GM12878 (cell line): ENCODE measurements at regions not wholly inside any gene's neighbourhood (a gene's known extent, or its start where the extent isn't known, plus 50 kb on each side); places are given as distances from the start of the nearest gene placed in this dataset.

Experiments used
- ATAC-seq: fragments of 200-7000 bp; cut with Tn5 transposase; 3 replicates; pipeline ENCODE4 v1.9.1; 2020; ENCODE audit warnings: mild to moderate bottlenecking, moderate library complexity
- BruUV-seq: library from RNA; stranded (reverse); fragments of 400-500 nt; replicated peaks from 2 replicates; lab custom pipeline; 2021; lab: Mats Ljungman, UMichigan
- CTCF ChIA-PET: fragments of 300-600 bp; sonication (Branson Sonifier 250); formaldehyde crosslinking; extraction: SDS; loops from one replicate; lab custom pipeline; 2021; ENCODE audit warnings: inconsistent platforms; lab: Yijun Ruan, JAX
- POLR2A ChIA-PET: fragments of 350-600 bp; formaldehyde crosslinking; extraction: SDS; loops from one replicate; lab custom pipeline; 2021; ENCODE audit warnings: inconsistent platforms; lab: Charles Lee
- RAD21 ChIA-PET: fragments of 300-600 bp; sonication (Branson Sonifier 250); formaldehyde crosslinking; loops from one replicate; lab custom pipeline; 2023; ENCODE audit warnings: antibody characterized with exemption; ENCODE audit not compliant: unreplicated experiment; lab: Charles Lee
- SMC1A ChIA-PET: fragments of 300-600 bp; sonication (Branson Sonifier 250); formaldehyde crosslinking; loops from one replicate; lab custom pipeline; 2023; ENCODE audit not compliant: unreplicated experiment, uncharacterized antibody; lab: Charles Lee
- DNase-seq: peaks from one replicate; pipeline ENCODE4 v3.0.0-alpha.2; 2011; ENCODE audit warnings: low read depth, low spot score
- FAIRE-seq: peaks from 3 replicates; lab custom pipeline; 2011; peaks lifted over from hg19 to GRCh38; lab: Jason Lieb, UNC
- H2AFZ ChIP-seq: 2 replicates; pipeline ENCODE4 v1.6.0; 2011; ENCODE audit warnings: low read depth, low read length, control low read depth; ENCODE audit not compliant: control insufficient read depth
- H3K27ac ChIP-seq: 2 replicates; pipeline ENCODE4 v1.5.1; 2011; ENCODE audit warnings: control low read depth; ENCODE audit not compliant: control insufficient read depth, insufficient read depth
- H3K27me3 ChIP-seq, 2 experiments: replicated peaks in 1 of 2; 2 replicates each; pipeline versions ENCODE4 v1.6.0 to v1.6.1; 2011; ENCODE audit warnings: low read length in 1 of 2; ENCODE audit not compliant: control insufficient read depth in 2 of 2, insufficient read depth in 2 of 2
- H3K36me3 ChIP-seq, 2 experiments: 2 replicates each; pipeline ENCODE4 v1.5.1; 2011; ENCODE audit warnings: low read length in 1 of 2; ENCODE audit not compliant: control insufficient read depth in 2 of 2, insufficient read depth in 2 of 2
- H3K4me1 ChIP-seq: 2 replicates; pipeline ENCODE4 v1.6.1; 2011; ENCODE audit warnings: mild to moderate bottlenecking, low read length, moderate library complexity, mixed read lengths; ENCODE audit not compliant: control insufficient read depth, insufficient read depth
- H3K4me2 ChIP-seq: 2 replicates; pipeline ENCODE4 v1.6.0; 2011; ENCODE audit warnings: control low read depth; ENCODE audit not compliant: control insufficient read depth, insufficient read depth
- H3K4me3 ChIP-seq: fragments of 200-600 bp; sonication (generic); 2 replicates; pipeline ENCODE4 v1.5.1; 2016
- H3K79me2 ChIP-seq: 2 replicates; pipeline ENCODE4 v1.6.0; 2011; ENCODE audit warnings: low read length; ENCODE audit not compliant: control insufficient read depth, insufficient read depth
- H3K9ac ChIP-seq: 2 replicates; pipeline ENCODE4 v1.8.0; 2011; ENCODE audit warnings: low read length, control low read depth, mixed read lengths; ENCODE audit not compliant: control insufficient read depth, insufficient read depth
- H3K9me3 ChIP-seq: replicated peaks from 3 replicates; pipeline ENCODE4 v1.5.1; 2011; ENCODE audit warnings: mild to moderate bottlenecking, low read length; ENCODE audit not compliant: control insufficient read depth, insufficient read depth
- H4K20me1 ChIP-seq: 2 replicates; pipeline ENCODE4 v1.6.0; 2011; ENCODE audit not compliant: control insufficient read depth, insufficient read depth
- BCL11A ChIP-seq: IDR thresholded peaks from 2 replicates; pipeline ENCODE4 v1.6.1; 2011; ENCODE audit warnings: low read depth, low read length
- BHLHE40 ChIP-seq, 2 experiments: fragments of 450-650 bp in 1 of 2; IDR thresholded peaks; 2 replicates each; pipeline ENCODE4 v1.6.1; 2011 to 2017; ENCODE audit warnings: low read depth in 2 of 2, borderline replicate concordance in 1 of 2, improper control_type of control experiment in 1 of 2, low read length in 1 of 2, mild to moderate bottlenecking in 1 of 2
- BMI1 ChIP-seq: fragments of 450-650 bp; IDR thresholded peaks from 2 replicates; pipeline ENCODE4 v1.6.1; 2016; ENCODE audit warnings: mild to moderate bottlenecking, moderate library complexity, borderline replicate concordance
- CBX5 ChIP-seq: sonication (generic); IDR thresholded peaks from 2 replicates; pipeline ENCODE4 v1.6.1; 2016; ENCODE audit warnings: low read depth, moderate library complexity, mild to moderate bottlenecking, inconsistent platforms
- GATAD2B ChIP-seq: fragments of 450-650 bp; conservative IDR thresholded peaks from 2 replicates; pipeline ENCODE4 v1.6.1; 2017; ENCODE audit warnings: low read depth, mild to moderate bottlenecking, moderate library complexity
- RAD51 ChIP-seq: fragments of 450-650 bp; IDR thresholded peaks from 2 replicates; pipeline ENCODE4 v1.6.1; 2016; ENCODE audit warnings: moderate library complexity, mild to moderate bottlenecking, inconsistent platforms
- STAT1 ChIP-seq: fragments of 450-650 bp; conservative IDR thresholded peaks from 2 replicates; pipeline ENCODE4 v1.6.1; 2014; ENCODE audit warnings: antibody characterized with exemption, mild to moderate bottlenecking
- YBX1 ChIP-seq: fragments of 450-650 bp; IDR thresholded peaks from 2 replicates; pipeline ENCODE4 v1.6.1; 2016; ENCODE audit warnings: antibody characterized with exemption
- ZNF207 ChIP-seq: fragments of 450-650 bp; IDR thresholded peaks from 2 replicates; pipeline ENCODE4 v1.6.1; 2014; ENCODE audit warnings: antibody characterized with exemption, mild to moderate bottlenecking, borderline replicate concordance
- ZNF24 ChIP-seq: fragments of 450-650 bp; IDR thresholded peaks from 2 replicates; pipeline ENCODE4 v1.6.1; 2017; ENCODE audit warnings: antibody characterized with exemption, mild to moderate bottlenecking
- ZNF384 ChIP-seq: IDR thresholded peaks from 2 replicates; pipeline ENCODE4 v1.6.1; 2012; ENCODE audit warnings: low read depth, mild to moderate bottlenecking, low read length, improper control_type of control experiment, borderline replicate concordance
- ZSCAN29 ChIP-seq: fragments of 450-650 bp; IDR thresholded peaks from 2 replicates; pipeline ENCODE4 v1.6.1; 2017; ENCODE audit warnings: mild to moderate bottlenecking, moderate library complexity
- whole genome bisulfite sequencing: methylation state at CpG from one replicate; pipeline ENCODE4 v1.1.6; 2016; ENCODE audit warnings: low lambda C conversion rate; ENCODE audit not compliant: insufficient replicate concordance, insufficient coverage; ENCODE audit errors: missing lambda C conversion rate; 5-methylcytosine and 5-hydroxymethylcytosine counted together
- in situ Hi-C: fragments of 300-500 bp; cut with MboI; formaldehyde crosslinking; loops from 9 replicates; pipeline ENCODE4 v1.14.3; 2018; ENCODE audit warnings: mixed read lengths
- intact Hi-C: fragments of 100-400 bp; cut with micrococcal nuclease; formaldehyde crosslinking; loops from one replicate; pipeline ENCODE4 v1.14.2; 2022; ENCODE audit not compliant: unreplicated experiment
- TF ChIP-seq, protein P1 (sequence below): IDR thresholded peaks from 2 replicates; pipeline ENCODE4 v1.6.1; 2011; ENCODE audit warnings: borderline replicate concordance, low read depth, mild to moderate bottlenecking, moderate library complexity, low read length; ENCODE audit not compliant: insufficient read depth, poor library complexity, severe bottlenecking
- TF ChIP-seq, protein P2 (sequence below): fragments of 450-650 bp; IDR thresholded peaks from 2 replicates; pipeline ENCODE4 v1.6.1; 2016; ENCODE audit warnings: mild to moderate bottlenecking
- TF ChIP-seq, protein P3 (sequence below): fragments of 450-650 bp; IDR thresholded peaks from 2 replicates; pipeline ENCODE4 v1.6.1; 2017; ENCODE audit warnings: mild to moderate bottlenecking, low read depth, inconsistent platforms; ENCODE audit not compliant: poor library complexity, severe bottlenecking
- TF ChIP-seq, protein P4 (sequence below): IDR thresholded peaks from 2 replicates; pipeline ENCODE4 v1.6.1; 2012; ENCODE audit warnings: improper control_type of control experiment, low read depth, low read length; ENCODE audit not compliant: insufficient replicate concordance

DNA sequence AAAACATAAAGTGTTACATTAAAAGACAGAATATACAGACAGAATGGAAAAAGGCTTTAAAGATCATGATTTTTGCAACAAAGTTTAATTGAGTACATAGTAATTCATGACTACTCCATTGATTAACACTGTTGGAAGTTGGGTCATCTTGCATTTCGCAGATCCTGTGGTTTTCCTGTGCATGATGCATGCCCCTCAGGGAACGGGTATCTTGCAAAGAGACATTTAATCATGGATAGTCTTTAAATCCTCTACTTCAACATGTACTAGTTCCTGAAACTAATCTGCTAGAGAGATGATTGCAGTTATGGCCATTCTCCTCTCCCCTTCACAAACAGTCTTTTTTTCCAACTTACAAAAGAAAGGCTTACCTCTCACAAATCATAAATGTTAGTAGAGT lies 155.6 kb upstream of the DSEL start:
- no peaks in the 10 kb centered on the region for H3K36me3 ChIP-seq
- ChIA-PET CTCF (no interaction called here), SMC1A (no interaction called here), RAD21 (no interaction called here), POLR2A (no interaction called here)
- no peaks in the 10 kb centered on the region for H3K79me2 ChIP-seq
- WGBS, result 0% methylated on average over 2 of the region's 2 CpGs
- H3K9ac ChIP-seq, result no peak overlapping the region
- no TSS peak for BruUV-seq
- no peaks in the 10 kb centered on the region for H3K27me3 ChIP-seq
- H3K9me3 ChIP-seq, result no peaks in the 10 kb centered on the region
- no peak overlapping the region for H3K4me3 ChIP-seq
- no peak overlapping the region for H3K27ac ChIP-seq
- H3K4me1 ChIP-seq, result no peaks in the 10 kb centered on the region
- intact Hi-C loops (no loop called here), in situ Hi-C loops (no loop called here)
- FAIRE-seq (no peak), DNase-seq (no peak), ATAC-seq (no peak)
- H3K4me2 ChIP-seq, result no peak overlapping the region
- H2AFZ ChIP-seq, result no peak overlapping the region
- H4K20me1 ChIP-seq, result no peaks in the 10 kb centered on the region
- TF ChIP-seq BCL11A, result no peak
- TF ChIP-seq ZNF24, result no peak
- TF ChIP-seq ZNF384, result no peak
- no peak for TF ChIP-seq YBX1
- TF ChIP-seq, protein P1, sequence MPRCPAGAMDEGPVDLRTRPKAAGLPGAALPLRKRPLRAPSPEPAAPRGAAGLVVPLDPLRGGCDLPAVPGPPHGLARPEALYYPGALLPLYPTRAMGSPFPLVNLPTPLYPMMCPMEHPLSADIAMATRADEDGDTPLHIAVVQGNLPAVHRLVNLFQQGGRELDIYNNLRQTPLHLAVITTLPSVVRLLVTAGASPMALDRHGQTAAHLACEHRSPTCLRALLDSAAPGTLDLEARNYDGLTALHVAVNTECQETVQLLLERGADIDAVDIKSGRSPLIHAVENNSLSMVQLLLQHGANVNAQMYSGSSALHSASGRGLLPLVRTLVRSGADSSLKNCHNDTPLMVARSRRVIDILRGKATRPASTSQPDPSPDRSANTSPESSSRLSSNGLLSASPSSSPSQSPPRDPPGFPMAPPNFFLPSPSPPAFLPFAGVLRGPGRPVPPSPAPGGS, result no peak
- TF ChIP-seq STAT1, result no peak
- no peak for TF ChIP-seq GATAD2B
- TF ChIP-seq, protein P2, sequence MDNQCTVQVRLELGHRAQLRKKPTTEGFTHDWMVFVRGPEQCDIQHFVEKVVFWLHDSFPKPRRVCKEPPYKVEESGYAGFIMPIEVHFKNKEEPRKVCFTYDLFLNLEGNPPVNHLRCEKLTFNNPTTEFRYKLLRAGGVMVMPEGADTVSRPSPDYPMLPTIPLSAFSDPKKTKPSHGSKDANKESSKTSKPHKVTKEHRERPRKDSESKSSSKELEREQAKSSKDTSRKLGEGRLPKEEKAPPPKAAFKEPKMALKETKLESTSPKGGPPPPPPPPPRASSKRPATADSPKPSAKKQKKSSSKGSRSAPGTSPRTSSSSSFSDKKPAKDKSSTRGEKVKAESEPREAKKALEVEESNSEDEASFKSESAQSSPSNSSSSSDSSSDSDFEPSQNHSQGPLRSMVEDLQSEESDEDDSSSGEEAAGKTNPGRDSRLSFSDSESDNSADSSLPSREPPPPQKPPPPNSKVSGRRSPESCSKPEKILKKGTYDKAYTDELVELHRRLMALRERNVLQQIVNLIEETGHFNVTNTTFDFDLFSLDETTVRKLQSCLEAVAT, result no peak
- TF ChIP-seq, protein P3, sequence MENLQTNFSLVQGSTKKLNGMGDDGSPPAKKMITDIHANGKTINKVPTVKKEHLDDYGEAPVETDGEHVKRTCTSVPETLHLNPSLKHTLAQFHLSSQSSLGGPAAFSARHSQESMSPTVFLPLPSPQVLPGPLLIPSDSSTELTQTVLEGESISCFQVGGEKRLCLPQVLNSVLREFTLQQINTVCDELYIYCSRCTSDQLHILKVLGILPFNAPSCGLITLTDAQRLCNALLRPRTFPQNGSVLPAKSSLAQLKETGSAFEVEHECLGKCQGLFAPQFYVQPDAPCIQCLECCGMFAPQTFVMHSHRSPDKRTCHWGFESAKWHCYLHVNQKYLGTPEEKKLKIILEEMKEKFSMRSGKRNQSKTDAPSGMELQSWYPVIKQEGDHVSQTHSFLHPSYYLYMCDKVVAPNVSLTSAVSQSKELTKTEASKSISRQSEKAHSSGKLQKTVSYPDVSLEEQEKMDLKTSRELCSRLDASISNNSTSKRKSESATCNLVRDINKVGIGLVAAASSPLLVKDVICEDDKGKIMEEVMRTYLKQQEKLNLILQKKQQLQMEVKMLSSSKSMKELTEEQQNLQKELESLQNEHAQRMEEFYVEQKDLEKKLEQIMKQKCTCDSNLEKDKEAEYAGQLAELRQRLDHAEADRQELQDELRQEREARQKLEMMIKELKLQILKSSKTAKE, result no peak
- no peak for TF ChIP-seq CBX5
- TF ChIP-seq BMI1, result no peak
- TF ChIP-seq BHLHE40 (IDR thresholded peaks at IDR 0.05; ENCODE audit: borderline replicate concordance in 1 of 2, low read depth in 2 of 2, low read length in 1 of 2), result no peak
- no peak for TF ChIP-seq ZNF207
- TF ChIP-seq RAD51, result no peak
- TF ChIP-seq, protein P4, sequence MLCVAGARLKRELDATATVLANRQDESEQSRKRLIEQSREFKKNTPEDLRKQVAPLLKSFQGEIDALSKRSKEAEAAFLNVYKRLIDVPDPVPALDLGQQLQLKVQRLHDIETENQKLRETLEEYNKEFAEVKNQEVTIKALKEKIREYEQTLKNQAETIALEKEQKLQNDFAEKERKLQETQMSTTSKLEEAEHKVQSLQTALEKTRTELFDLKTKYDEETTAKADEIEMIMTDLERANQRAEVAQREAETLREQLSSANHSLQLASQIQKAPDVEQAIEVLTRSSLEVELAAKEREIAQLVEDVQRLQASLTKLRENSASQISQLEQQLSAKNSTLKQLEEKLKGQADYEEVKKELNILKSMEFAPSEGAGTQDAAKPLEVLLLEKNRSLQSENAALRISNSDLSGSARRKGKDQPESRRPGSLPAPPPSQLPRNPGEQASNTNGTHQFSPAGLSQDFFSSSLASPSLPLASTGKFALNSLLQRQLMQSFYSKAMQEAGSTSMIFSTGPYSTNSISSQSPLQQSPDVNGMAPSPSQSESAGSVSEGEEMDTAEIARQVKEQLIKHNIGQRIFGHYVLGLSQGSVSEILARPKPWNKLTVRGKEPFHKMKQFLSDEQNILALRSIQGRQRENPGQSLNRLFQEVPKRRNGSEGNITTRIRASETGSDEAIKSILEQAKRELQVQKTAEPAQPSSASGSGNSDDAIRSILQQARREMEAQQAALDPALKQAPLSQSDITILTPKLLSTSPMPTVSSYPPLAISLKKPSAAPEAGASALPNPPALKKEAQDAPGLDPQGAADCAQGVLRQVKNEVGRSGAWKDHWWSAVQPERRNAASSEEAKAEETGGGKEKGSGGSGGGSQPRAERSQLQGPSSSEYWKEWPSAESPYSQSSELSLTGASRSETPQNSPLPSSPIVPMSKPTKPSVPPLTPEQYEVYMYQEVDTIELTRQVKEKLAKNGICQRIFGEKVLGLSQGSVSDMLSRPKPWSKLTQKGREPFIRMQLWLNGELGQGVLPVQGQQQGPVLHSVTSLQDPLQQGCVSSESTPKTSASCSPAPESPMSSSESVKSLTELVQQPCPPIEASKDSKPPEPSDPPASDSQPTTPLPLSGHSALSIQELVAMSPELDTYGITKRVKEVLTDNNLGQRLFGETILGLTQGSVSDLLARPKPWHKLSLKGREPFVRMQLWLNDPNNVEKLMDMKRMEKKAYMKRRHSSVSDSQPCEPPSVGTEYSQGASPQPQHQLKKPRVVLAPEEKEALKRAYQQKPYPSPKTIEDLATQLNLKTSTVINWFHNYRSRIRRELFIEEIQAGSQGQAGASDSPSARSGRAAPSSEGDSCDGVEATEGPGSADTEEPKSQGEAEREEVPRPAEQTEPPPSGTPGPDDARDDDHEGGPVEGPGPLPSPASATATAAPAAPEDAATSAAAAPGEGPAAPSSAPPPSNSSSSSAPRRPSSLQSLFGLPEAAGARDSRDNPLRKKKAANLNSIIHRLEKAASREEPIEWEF, result no peak
- TF ChIP-seq ZSCAN29, result no peak
